AG10803 (cell line): ENCODE measurements at regions not wholly inside any gene's neighbourhood (a gene's known extent, or its start where the extent isn't known, plus 50 kb on each side); places are given as distances from the start of the nearest gene placed in this dataset.

Experiments
- DNase-seq: peaks from one replicate; pipeline ENCODE4 v3.0.0; 2010; ENCODE audit warnings: low read depth
- H3K4me3 ChIP-seq: 2 replicates; pipeline ENCODE4 v1.5.1; 2011; ENCODE audit warnings: mild to moderate bottlenecking, low read length, control low read depth
- CTCF ChIP-seq: conservative IDR thresholded peaks from 2 replicates; pipeline ENCODE4 v1.5.1; 2011; ENCODE audit warnings: mild to moderate bottlenecking, low read length, control low read depth, inconsistent platforms

DNA sequence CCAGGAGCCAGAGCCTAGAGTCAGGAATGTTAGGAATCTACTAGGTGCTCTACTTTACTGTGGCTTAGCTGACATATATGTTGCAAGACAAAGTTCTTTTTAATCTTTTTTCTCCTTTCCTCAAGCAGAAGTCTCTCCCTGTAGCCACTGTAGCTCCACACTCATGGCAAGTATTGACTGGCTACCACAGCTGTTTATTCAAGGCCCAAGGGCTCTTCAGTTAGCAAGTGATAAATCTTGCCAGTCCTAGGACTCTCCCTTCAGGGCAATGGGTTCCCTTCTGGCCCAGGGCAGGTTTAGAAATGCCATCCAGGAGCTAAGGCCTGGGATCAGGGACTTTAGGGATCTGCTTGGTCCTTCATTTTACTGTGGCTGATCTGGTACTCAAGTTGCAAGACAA lies 82.0 kb upstream of the TNFRSF21 start:
- no peak for DNase-seq
- no peak overlapping the region for H3K4me3 ChIP-seq
- no peak for TF ChIP-seq CTCF

DNA sequence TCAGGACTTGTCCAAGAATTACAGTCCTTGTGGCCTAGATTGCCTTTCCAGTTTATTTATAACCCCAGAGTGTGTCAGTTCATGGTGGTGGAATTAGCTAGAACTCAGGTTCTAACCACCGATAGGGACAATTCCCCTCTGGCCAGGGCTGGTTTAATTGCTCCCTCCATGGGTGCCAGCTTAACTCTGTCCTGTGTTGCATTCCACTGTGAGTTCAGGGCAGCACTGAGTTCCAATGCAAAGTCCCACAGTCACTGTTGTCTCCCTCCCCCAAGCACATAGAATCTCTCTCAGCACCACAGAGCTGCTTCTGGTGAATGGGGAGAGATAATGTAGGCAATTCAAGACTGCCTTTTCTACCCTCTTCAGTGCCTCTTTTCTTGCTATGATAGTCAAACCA lies 82.5 kb upstream of the TNFRSF21 start:
- no peak for TF ChIP-seq CTCF
- DNase-seq, result no peak

DNA sequence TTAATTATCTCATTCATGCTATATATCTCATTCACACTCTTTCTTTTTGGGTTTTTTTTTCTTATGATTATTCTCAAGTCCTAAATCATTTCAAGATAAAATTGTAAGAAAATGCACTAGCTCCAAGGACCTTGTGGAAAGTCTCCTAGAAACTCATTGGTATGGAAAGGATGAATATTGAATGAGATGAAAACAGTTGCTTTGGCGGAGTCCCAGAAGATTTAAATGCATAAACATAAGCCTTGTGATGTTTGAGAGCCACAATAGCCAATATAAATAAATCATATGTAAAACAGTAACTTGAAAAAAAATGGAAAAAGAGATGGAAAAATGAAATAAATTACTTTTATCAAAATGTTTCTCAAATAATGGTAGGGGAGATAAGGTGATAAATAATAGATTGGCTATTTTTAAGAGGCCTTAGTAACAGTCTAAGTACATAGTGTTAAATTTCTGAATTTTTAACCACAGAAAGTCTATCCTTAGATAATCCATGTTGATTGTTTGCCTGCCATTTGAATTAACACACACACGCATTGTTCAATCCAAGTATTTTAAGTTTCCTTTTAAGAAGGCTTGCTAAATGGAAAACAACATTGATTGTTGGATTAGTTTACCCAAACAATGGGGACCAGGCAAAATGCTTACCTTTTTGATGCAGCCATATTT lies 81.1 kb upstream of the CD2AP start:
- no peak for TF ChIP-seq CTCF

More for the DNA sequence above, 82.5 kb upstream of the TNFRSF21 start:
- no peak overlapping the region for H3K4me3 ChIP-seq

DNA sequence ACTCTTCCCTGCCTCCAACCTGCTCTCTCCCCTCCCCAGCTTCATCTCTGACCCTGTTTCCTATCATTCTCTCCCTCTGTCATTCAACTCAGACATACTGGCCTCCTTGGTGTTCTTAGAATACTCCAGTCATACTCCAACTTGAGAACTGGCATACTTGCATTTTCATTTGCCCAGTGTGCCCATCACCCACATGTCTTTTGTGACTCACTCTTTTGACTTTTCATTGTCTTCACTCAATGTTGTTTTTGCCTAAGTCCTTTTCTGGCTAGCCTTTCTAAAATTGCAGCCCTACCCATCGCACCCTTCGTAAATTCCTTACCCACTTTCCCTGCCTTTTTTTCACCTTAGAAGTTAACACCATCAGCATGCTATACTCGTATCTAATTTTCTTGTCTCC lies 77.0 kb upstream of the CD2AP start:
- H3K4me3 ChIP-seq, result no peak overlapping the region
- DNase-seq, result no peak
- TF ChIP-seq CTCF, result no peak

More for the DNA sequence above, 81.1 kb upstream of the CD2AP start:
- no peak for DNase-seq
- H3K4me3 ChIP-seq, result no peak overlapping the region

DNA sequence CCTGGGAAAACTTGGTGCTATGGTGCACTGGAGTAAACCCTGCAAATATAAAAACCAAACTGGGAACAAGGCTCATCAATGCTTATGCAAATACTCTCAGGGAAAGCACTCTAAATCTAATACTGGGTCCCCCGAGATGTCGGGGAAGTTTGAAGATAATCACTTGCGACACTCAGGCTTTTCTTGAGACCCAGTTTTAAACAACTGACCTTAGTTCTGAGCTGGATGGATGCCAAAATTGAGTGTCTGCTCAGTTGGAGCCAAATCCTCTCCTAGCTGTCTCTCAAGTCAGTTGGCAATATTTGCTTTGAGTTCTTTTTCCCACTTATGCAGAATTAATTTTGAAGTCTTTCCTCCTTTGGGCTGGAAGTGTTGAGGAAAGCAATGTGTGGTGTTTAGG lies 75.5 kb upstream of the CD2AP start:
- DNase-seq, result no peak
- H3K4me3 ChIP-seq, result no peak overlapping the region
- no peak for TF ChIP-seq CTCF

DNA sequence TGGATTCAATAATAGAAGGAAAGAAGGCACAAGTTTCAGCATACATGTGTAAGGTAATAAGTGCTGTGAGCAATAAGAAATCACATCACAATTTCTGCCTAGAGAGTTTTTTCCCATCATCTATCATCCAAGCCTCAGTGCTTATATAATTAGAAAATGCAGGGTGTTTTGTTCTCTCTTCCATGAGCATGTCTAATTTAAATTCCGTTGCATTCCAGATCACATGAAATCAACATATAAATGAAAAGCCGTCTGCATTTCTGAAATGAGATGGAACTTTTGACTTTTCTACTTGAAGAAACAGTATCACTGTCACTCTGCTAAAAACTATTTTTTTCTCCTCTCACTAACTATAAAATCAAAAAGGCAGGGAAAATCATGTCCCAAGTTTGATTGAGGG lies 74.5 kb upstream of the CD2AP start:
- DNase-seq, result no peak
- TF ChIP-seq CTCF, result no peak
- H3K4me3 ChIP-seq, result no peak overlapping the region

DNA sequence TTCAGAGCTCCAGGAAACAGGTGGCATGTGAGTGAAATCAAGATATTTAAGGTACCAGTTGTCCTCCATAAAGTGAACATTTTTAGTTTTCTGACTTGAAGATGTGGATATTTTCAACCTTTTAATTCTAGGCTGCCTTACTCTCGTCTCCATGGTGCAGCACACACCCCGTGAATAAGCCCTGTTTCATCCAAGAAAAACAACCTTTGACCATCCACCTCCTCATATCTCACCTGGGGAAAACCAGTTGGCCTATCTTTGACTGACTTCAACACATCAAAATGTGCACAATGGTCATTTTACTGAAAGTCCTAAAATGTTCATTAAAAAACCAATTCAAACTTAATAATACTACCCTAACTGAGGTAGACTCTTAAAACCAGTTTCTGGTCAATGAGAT lies 73.8 kb upstream of the CD2AP start:
- no peak overlapping the region for H3K4me3 ChIP-seq
- DNase-seq, result no peak
- no peak for TF ChIP-seq CTCF
